NCI-H1436 (cell line): ENCODE measurements at regions not wholly inside any gene's neighbourhood (a gene's known extent, or its start where the extent isn't known, plus 50 kb on each side); places are given as distances from the start of the nearest gene placed in this dataset.
"Not testable (repeated sequence)": the region's sequence is repeated elsewhere in the genome, so short reads cannot be mapped to it uniquely, and the experiment has no call there.

Source experiments
- DNase-seq: peaks from one replicate; lab custom pipeline; 2025; lab: John Stamatoyannopoulos, UW

DNA sequence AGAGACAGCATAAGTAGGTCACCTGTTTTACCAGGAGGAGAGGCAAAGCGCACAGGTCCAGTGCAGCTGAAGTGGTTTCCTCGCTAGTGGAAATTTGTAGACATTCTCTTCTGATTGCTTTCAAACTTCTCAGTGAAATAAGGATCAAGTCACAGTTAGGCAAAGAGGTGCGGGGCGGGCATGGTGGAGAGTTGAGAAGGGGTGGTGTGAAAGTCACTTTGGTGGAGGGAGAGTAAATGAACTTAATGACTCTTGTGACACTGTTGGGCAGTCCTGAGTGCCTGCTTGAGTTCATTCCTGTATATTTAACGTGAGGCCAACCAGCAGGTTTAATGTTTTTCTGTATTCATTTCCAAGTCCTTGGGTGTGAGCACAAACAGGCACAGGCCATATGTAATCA is 235.6 kb downstream of the TRIML1 start:
- DNase-seq: no peak

- no peak for DNase-seq
Observed at GRCh38 chr4:188377816-188378215, 238.6 kb downstream of the TRIML1 start.

GRCh38 chr4:188383180-188383579 is 243.9 kb downstream of the TRIML1 start:
- DNase-seq: no peak

DNA sequence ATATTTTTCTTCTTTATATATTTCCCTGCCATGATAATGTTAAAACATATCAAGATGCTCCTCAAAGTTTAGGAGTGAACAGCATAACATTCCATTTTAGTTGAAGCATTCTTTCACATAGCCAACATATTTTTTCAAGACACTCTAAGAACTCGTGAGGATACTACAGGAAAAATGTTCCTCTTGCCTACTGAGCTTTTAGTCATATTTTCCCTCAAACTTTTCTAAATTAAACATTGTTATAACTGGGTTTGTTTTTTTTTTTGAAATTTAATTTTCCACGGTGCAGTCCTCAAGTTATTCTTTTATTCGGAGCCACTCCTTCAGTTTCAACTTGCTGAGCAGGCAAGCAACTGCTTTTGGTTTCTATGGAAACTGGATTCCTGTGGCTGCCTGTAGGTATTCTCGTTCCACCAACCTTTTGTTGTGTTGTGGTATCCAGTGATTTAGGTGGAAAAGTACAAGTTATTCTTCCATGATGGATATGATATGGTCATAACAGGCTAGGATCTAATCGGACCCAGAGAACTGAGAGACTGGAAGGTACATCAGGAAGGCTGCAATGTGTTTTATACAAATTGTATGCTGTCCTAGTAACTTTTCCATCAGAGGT is 248.0 kb downstream of the TRIML1 start:
- DNase-seq: no peak

- not testable (repeated sequence) for DNase-seq
Observed at GRCh38 chr4:188391349-188391748, 252.1 kb downstream of the TRIML1 start.

GRCh38 chr4:188396037-188396436 is 256.8 kb downstream of the TRIML1 start:
- DNase-seq: no peak

- no peak for DNase-seq
Observed at GRCh38 chr4:188399834-188400233, 260.6 kb downstream of the TRIML1 start.

DNA sequence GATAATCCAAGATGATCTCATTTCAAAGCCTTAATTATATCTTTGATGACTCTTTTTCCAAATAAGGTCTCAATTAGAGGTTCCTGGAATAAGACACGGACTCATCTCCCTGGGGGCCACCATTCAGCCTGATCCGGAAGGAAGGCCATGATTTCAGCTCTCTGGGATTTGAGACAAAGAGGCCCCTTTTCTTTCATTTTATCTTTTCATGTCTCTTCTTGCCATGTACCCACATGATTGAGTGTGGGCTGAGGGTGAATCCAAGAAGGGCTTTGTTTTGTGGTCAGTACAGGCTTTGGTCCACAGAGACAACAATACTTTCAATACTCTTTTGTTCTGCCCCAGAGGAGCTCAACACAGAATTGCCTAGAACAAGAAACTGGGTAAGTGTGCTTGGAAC is 261.2 kb downstream of the TRIML1 start:
- no peak for DNase-seq

DNA sequence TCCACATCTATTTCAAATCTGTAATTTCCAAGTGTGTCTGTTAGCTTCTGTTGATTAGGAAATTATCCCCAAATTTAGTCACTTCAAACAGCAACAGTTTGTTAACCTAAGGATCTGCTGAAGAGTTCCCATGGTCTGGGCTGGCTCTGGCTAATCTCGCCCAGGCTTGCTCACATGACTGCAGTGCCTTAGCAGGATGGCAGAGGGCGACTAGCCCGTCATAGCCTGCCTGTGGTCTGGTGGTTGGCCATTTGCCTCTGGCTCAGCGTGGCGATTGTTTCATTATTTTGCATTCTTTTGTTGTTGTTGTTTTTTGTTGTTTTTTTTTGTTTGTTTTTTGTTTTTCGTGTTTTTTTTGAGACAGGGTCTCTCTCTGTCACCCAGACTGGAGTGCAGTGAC is 264.0 kb downstream of the TRIML1 start:
- DNase-seq: no peak

GRCh38 chr4:188405071-188405835 is 266.0 kb downstream of the TRIML1 start:
- not testable (repeated sequence) for DNase-seq

DNA sequence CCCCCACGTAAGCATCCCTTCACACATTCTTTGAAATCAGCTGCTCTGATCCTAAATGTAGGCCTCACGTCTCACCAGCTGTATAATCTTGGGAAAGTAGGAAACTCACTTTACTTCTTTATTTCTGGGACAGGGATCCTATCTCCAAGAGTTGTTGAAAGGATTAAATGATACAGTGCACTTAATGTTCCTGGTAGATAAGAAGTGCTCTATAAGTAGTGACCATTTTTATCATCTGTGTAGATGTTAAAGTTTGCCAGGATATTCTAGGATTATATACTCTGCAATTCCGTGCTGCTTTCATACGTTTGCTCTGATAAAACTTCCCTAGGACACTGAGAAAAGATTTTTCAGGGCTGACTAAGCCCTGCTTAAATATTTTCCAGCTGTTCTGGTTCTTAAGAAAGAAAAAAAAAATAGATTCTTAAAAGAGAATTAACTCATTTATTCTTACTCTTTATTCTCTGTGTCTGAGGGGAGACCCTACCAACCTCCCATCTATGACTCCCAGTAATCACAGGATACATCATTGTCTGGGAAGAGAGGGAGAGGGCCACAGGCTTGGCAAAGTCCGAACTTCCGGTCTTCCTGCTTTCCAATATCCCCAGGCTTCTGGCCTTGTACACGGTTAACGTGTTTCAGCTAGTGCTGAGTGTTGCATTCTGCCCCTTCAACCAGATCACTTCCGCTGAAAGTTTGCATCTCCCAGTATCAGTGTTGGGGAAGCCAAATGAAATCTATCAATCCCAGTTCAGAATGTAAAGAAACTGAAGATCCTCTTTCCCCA is 269.2 kb downstream of the TRIML1 start:
- DNase-seq: no peak

DNA sequence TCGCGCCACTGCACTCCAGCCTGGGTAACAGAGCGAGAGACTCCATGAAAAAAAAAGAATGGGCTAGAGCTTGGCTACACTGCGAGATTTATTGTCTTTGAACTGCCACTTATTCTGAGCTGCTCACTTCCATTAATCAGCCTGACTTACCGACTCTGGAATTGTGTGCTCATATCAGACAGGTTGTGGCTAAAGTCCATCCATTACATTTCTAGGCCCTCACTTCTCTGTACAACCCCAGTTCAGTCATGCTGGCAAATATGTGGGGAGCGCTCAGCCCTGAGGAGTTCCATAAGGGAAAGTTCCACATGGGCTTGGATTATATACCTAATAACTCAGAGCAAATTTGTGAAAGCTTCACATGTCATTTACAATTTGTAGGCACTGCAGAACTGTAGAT is 270.6 kb downstream of the TRIML1 start:
- no peak for DNase-seq

DNA sequence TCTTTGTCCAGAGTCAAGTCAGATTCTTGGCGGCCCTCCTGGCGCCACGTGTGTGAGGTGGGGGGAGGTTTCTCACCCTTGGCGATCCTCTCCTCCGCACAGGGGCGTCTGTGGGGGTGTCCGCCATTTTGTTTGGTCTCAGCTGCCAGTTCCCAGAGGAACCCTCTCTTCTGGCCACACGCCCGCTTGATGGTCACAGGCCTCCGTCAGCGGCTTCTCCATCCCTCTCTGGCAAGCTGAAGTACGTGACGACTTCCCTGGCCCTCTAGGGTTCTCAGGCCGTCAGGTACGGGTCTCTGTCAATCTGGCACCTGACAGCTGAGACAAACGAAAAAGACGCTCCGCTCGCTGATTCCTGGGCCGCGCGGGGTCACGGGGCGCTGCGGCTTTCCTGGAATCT is 272.6 kb downstream of the TRIML1 start:
- no peak for DNase-seq

DNA sequence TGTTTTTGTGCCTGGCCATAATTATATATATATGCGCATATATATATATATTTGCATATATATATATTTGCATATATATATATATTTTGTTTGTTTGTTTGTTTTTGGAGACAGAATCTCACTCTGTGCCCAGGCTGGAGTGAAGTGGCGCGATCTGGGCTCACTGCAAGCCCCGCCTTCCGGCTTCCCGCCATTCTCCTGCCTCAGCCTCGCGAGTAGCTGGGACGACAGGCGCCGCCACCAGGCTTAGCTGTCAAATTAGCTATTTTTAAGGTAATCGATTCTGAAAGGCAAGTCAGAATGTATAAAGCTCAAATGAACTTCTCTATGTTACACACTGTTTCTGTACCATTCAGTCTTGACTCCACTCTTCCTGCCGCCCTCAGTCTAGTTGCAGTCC is 273.3 kb downstream of the TRIML1 start:
- no peak for DNase-seq

DNA sequence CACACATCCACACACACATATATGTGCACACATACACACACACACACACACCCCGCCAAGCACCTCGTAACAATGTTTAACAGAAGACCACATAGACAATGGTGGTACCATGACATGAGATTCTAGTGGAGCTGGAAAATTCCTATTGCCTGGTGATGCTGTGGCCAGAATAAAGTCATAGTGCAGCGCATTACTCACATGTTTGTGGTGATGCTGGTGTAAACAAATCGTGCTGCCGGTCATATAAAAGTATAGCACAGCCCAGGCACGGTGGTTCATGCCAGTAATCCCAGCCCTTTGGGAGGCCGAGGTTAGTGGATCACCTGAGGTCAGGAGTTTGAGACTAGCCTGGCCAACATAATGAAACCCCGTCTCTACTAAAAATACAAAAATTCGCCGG is 275.2 kb downstream of the TRIML1 start:
- DNase-seq: no peak

DNA sequence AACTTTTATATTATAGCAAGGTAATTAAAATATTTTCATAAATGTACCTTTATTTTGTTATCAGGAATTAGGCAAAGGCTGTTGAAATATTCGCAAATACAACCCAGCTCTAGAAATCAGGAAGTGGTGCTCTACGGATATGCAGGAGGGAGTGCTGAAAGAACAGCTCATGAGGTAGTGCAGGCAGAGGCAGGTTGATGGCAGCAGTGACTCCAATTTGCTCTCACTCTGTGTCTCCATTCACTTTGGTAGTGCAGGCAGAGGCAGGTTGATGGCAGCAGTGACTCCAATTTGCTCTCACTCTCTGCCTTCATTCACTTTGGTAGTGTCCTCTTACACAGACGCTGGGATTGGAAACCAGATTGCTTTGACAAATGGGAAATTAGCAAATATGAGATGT is 277.9 kb downstream of the TRIML1 start:
- DNase-seq: no peak

- no peak for DNase-seq
Observed at GRCh38 chr4:188423039-188423438, 283.8 kb downstream of the TRIML1 start.

DNA sequence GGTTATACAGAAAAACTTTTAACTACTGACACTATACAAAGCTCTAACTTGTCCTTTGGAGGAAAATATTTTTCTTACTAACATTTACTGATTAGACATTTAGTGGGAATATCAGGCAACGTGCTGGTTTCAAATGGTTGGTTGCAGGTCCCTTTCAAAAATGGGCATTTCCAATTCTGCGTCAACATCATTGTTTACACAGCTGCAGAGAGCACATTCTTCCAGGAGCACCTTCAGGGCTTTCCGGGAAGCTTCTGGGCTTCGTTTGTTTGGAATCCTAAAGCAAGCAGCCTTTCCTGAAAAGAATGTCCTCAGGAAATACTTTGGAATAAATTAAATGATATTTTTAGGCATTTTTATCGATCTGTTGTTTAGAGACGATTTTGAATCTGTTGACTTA is 289.7 kb downstream of the TRIML1 start:
- no peak for DNase-seq

DNA sequence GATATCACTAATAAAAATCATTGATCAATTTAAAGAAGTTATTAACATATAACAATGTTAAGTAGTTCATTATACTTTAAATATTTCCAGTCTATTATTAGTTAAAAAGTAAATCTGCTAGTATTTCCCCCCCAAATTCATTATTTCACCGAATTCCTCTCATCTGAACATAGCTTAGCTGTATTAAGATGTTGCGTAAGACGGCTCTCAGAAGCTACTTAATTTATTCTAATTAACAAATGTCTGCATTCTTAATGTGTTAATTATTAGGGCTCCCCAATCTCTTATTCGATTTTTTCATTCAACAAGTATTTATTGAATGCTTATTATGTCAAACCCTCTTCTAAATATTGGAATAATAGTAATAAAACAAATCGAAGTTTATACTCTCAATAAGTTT is 290.7 kb downstream of the TRIML1 start:
- no peak for DNase-seq

GRCh38 chr4:188430384-188430783 is 291.1 kb downstream of the TRIML1 start:
- DNase-seq: no peak

- DNase-seq: no peak
Observed at GRCh38 chr4:188432328-188432727, 293.1 kb downstream of the TRIML1 start.

- DNase-seq: no peak
Observed at GRCh38 chr4:188433741-188434315, 294.6 kb downstream of the TRIML1 start.

DNA sequence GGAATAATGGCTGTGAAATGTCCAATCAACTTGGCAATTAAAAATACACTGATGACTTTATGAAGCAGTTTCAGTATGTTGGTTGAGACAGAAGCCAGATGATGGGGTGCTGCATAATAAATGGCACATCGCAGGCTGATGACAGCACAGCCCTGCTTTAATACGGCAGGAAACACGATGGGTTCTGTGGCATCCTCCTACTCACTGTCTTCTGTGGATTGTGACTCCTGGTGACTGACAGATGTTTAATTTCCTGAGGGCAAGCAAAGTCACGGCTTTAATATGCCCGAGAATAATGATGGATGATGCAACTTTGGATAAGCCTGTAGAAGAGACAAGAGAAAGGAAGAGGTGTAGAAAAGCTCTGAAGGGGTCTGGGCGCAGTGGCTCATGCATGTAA is 295.4 kb downstream of the TRIML1 start:
- DNase-seq: no peak
